ENCODE measurements at regions not wholly inside any gene's neighbourhood (a gene's known extent, or its start where the extent isn't known, plus 50 kb on each side); places are given as distances from the start of the nearest gene placed in this dataset.

GRCh38 chr20:55776176-55776575 is 229.1 kb downstream of the CBLN4 start:
- peaks cover 81% of the 10 kb centered on the region for H3K9me3 Mint-ChIP-seq
- Histone ChIP-seq H3K36me3 (ENCODE audit: control insufficient read depth, insufficient read depth, low read length) (no peaks in the 10 kb centered on the region), H3K27me3 (ENCODE audit: control insufficient read depth, insufficient read depth, low read length, poor library complexity, severe bottlenecking) (no peaks in the 10 kb centered on the region), H3K9me3 (ENCODE audit: control insufficient read depth, low read length) (peaks cover 84% of the 10 kb centered on the region), H3K9ac (ENCODE audit: extremely low read depth, low read length, poor library complexity, severe bottlenecking) (no peak overlapping the region), H3K4me1 (ENCODE audit: control insufficient read depth, insufficient read depth, low read length) (no peaks in the 10 kb centered on the region), H3K27ac (ENCODE audit: low read depth, low read length) (no peak overlapping the region), H3K4me3 (ENCODE audit: low read length) (no peak overlapping the region)
- H3K36me3 Mint-ChIP-seq (ENCODE audit: low read depth), result no peaks in the 10 kb centered on the region
- H3K27me3 Mint-ChIP-seq (ENCODE audit: insufficient read depth), result no peaks in the 10 kb centered on the region
- no peak for DNase-seq
- H3K4me1 Mint-ChIP-seq, result no peaks in the 10 kb centered on the region
- no peak overlapping the region for H3K4me3 Mint-ChIP-seq
- no peak for TF ChIP-seq CTCF (conservative IDR thresholded peaks at IDR 0.05)
- H3K27ac Mint-ChIP-seq, result no peak overlapping the region
- WGBS, 2 experiments (ENCODE audit: insufficient coverage in 1 of 2, insufficient read length in 1 of 2), result 69 to 92% methylated on average over 2 to 3 of the region's 3 CpGs

GRCh38 chr20:55774628-55775027 is 230.7 kb downstream of the CBLN4 start:
- no peaks in the 10 kb centered on the region for H3K4me1 ChIP-seq (ENCODE audit: control insufficient read depth, insufficient read depth, low read length)
- Mint-ChIP-seq H3K9me3 (peaks cover 80% of the 10 kb centered on the region), H3K4me3 (no peak overlapping the region), H3K36me3 (ENCODE audit: low read depth) (no peaks in the 10 kb centered on the region), H3K4me1 (no peaks in the 10 kb centered on the region), H3K27me3 (ENCODE audit: insufficient read depth) (no peaks in the 10 kb centered on the region), H3K27ac (no peak overlapping the region)
- TF ChIP-seq CTCF (conservative IDR thresholded peaks at IDR 0.05), result no peak
- no peak overlapping the region for H3K27ac ChIP-seq (ENCODE audit: low read depth, low read length)
- H3K4me3 ChIP-seq (ENCODE audit: low read length), result no peak overlapping the region
- H3K36me3 ChIP-seq (ENCODE audit: control insufficient read depth, insufficient read depth, low read length), result no peaks in the 10 kb centered on the region
- no peak for DNase-seq
- peaks cover 80% of the 10 kb centered on the region for H3K9me3 ChIP-seq (ENCODE audit: control insufficient read depth, low read length)
- 69 to 82% methylated on average over 2 to 6 of the region's 6 CpGs for WGBS, 2 experiments (ENCODE audit: insufficient coverage in 1 of 2, insufficient read length in 1 of 2)
- no peaks in the 10 kb centered on the region for H3K27me3 ChIP-seq (ENCODE audit: control insufficient read depth, insufficient read depth, low read length, poor library complexity, severe bottlenecking)
- H3K9ac ChIP-seq (ENCODE audit: extremely low read depth, low read length, poor library complexity, severe bottlenecking), result no peak overlapping the region

GRCh38 chr20:55761797-55762196 is 243.5 kb downstream of the CBLN4 start:
- no peak overlapping the region for H3K9ac ChIP-seq (ENCODE audit: extremely low read depth, low read length, poor library complexity, severe bottlenecking)
- Mint-ChIP-seq H3K27me3 (ENCODE audit: insufficient read depth) (no peaks in the 10 kb centered on the region), H3K27ac (no peak overlapping the region), H3K4me3 (no peak overlapping the region), H3K36me3 (ENCODE audit: low read depth) (no peaks in the 10 kb centered on the region), H3K4me1 (no peaks in the 10 kb centered on the region), H3K9me3 (peaks cover 91% of the 10 kb centered on the region)
- H3K27me3 ChIP-seq (ENCODE audit: control insufficient read depth, insufficient read depth, low read length, poor library complexity, severe bottlenecking), result no peaks in the 10 kb centered on the region
- DNase-seq, result no peak
- H3K4me1 ChIP-seq (ENCODE audit: control insufficient read depth, insufficient read depth, low read length), result no peaks in the 10 kb centered on the region
- H3K9me3 ChIP-seq (ENCODE audit: control insufficient read depth, low read length), result peaks cover 88% of the 10 kb centered on the region
- no peak overlapping the region for H3K4me3 ChIP-seq (ENCODE audit: low read length)
- H3K36me3 ChIP-seq (ENCODE audit: control insufficient read depth, insufficient read depth, low read length), result no peaks in the 10 kb centered on the region
- TF ChIP-seq CTCF (conservative IDR thresholded peaks at IDR 0.05), result no peak
- no peak overlapping the region for H3K27ac ChIP-seq (ENCODE audit: low read depth, low read length)

Data from endodermal cell (in vitro differentiated cells).